GM06990 (cell line): ENCODE measurements at regions not wholly inside any gene's neighbourhood (a gene's known extent, or its start where the extent isn't known, plus 50 kb on each side); places are given as distances from the start of the nearest gene placed in this dataset.

Experiments
- DNase-seq: peaks from one replicate; pipeline ENCODE4 v3.0.0-alpha.2; 2011; ENCODE audit not compliant: insufficient read length; ENCODE audit errors: extremely low read depth
- H3K27me3 ChIP-seq: replicated peaks from 2 replicates; pipeline ENCODE4 v1.6.0; 2011; ENCODE audit warnings: low read length; ENCODE audit not compliant: control insufficient read depth, insufficient read depth
- H3K36me3 ChIP-seq: 2 replicates; pipeline ENCODE4 v1.5.1; 2011; ENCODE audit warnings: low read length; ENCODE audit not compliant: control insufficient read depth, insufficient read depth
- H3K4me3 ChIP-seq: replicated peaks from 2 replicates; pipeline ENCODE4 v1.5.1; 2011; ENCODE audit warnings: low read depth, mild to moderate bottlenecking, control low read depth, low read length
- TF ChIP-seq, protein P1 (sequence below): IDR thresholded peaks from 2 replicates; pipeline ENCODE4 v1.5.1; 2011; ENCODE audit warnings: low read length, control low read depth, mild to moderate bottlenecking, inconsistent platforms; ENCODE audit not compliant: insufficient read depth, poor library complexity, severe bottlenecking

- TF ChIP-seq, protein P1, sequence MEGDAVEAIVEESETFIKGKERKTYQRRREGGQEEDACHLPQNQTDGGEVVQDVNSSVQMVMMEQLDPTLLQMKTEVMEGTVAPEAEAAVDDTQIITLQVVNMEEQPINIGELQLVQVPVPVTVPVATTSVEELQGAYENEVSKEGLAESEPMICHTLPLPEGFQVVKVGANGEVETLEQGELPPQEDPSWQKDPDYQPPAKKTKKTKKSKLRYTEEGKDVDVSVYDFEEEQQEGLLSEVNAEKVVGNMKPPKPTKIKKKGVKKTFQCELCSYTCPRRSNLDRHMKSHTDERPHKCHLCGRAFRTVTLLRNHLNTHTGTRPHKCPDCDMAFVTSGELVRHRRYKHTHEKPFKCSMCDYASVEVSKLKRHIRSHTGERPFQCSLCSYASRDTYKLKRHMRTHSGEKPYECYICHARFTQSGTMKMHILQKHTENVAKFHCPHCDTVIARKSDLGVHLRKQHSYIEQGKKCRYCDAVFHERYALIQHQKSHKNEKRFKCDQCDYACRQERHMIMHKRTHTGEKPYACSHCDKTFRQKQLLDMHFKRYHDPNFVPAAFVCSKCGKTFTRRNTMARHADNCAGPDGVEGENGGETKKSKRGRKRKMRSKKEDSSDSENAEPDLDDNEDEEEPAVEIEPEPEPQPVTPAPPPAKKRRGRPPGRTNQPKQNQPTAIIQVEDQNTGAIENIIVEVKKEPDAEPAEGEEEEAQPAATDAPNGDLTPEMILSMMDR: no peak
- DNase-seq: no peak
- H3K36me3 ChIP-seq: no peaks in the 10 kb centered on the region
- no peak overlapping the region for H3K4me3 ChIP-seq
- H3K27me3 ChIP-seq: no peaks in the 10 kb centered on the region
These were observed 277.6 kb upstream of the NWD2 start for GRCh38 chr4:36966756-36967460.

- no peak for DNase-seq
- Histone ChIP-seq H3K36me3 (no peaks in the 10 kb centered on the region), H3K4me3 (no peak overlapping the region), H3K27me3 (no peaks in the 10 kb centered on the region)
- TF ChIP-seq, protein P1: no peak
These were observed 265.0 kb upstream of the NWD2 start for GRCh38 chr4:36979533-36979932.

DNA sequence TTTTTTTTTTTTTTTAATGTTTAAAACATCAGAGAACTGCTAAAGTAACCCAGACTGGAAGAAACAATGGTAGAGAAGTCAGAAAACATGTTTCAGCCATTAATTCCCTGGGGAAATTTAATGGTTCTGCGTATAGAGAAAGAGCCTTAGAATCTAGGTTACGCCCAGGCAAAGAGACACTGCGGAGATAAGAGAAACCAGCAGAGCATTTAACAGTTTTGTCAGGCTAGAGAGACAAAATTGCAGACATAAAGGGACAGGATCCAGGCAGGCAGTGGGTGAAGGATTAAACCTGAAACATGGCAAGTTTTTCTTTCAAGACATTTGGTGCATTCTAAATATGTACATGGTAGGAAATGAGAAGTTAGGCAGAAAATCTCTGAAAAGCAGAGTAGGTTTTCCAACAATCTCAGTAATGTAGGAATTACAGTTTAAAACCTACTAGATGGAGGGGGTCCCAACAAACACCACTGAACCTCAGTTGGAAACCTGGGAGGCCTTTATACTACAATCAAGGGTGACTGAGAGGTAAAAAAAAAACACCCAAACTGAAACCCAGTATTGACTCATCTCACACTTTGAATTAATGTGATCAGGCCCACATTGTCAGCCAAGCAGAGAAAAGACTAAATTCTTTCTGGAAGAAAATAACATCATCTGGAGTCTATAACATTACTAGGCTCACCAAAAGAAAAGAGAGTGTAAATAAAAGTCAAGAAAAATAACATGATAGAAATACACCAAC is 254.2 kb upstream of the NWD2 start:
- TF ChIP-seq, protein P1: no peak
- DNase-seq: peak; percentile 54
- H3K27me3 ChIP-seq: no peaks in the 10 kb centered on the region
- H3K36me3 ChIP-seq: no peaks in the 10 kb centered on the region
- H3K4me3 ChIP-seq: no peak overlapping the region

DNA sequence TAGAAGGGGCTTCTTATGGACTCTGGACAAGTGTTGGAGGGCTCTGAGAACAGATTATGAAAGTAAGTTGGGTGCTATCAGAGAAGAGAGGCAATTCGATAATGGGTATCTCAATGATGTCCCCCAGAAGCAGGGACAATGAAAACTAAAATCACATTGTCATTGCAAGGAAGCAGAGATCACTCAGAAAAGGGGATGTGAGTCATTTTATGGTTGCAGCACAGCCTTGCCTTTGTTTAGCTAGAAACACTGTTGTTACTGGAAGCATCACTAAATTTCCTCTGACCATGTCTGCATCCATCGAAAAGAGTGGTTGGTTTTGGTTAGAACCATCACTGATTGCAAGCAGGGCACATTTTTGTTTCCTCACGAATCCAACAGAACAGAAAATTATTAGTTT is 246.8 kb upstream of the NWD2 start:
- H3K36me3 ChIP-seq: no peaks in the 10 kb centered on the region
- no peak overlapping the region for H3K4me3 ChIP-seq
- TF ChIP-seq, protein P1: no peak
- peak; percentile 22 for DNase-seq
- H3K27me3 ChIP-seq: no peaks in the 10 kb centered on the region

- TF ChIP-seq, protein P1: no peak
- Histone ChIP-seq H3K4me3 (no peak overlapping the region), H3K36me3 (no peaks in the 10 kb centered on the region), H3K27me3 (no peaks in the 10 kb centered on the region)
- no peak for DNase-seq
These were observed 244.3 kb upstream of the NWD2 start for GRCh38 chr4:37000281-37000680.
